ENCODE measurements at regions not wholly inside any gene's neighbourhood (a gene's known extent, or its start where the extent isn't known, plus 50 kb on each side); places are given as distances from the start of the nearest gene placed in this dataset.

DNA sequence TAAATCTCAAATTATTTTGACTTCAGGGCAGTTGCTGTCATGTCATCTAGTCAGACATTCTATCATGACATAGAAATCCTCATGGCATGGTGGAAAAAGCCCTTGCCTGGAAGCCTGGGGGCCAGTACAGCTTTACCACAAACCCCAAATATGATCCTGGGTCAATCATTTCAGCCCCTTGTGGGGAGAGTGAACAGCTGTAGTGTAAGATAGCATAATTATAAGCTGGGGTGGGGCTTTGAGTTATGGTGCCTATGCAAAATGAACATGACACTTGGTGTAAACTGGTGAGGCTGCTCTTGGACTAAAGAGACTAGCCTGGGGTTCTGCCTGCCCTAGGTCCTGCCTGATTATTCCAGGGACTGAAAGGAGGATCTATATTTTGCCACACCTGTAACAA, 207.7 kb upstream of the DDHD1 start:
- TF ChIP-seq, protein P1, sequence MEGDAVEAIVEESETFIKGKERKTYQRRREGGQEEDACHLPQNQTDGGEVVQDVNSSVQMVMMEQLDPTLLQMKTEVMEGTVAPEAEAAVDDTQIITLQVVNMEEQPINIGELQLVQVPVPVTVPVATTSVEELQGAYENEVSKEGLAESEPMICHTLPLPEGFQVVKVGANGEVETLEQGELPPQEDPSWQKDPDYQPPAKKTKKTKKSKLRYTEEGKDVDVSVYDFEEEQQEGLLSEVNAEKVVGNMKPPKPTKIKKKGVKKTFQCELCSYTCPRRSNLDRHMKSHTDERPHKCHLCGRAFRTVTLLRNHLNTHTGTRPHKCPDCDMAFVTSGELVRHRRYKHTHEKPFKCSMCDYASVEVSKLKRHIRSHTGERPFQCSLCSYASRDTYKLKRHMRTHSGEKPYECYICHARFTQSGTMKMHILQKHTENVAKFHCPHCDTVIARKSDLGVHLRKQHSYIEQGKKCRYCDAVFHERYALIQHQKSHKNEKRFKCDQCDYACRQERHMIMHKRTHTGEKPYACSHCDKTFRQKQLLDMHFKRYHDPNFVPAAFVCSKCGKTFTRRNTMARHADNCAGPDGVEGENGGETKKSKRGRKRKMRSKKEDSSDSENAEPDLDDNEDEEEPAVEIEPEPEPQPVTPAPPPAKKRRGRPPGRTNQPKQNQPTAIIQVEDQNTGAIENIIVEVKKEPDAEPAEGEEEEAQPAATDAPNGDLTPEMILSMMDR (optimal IDR thresholded peaks at IDR 0.05 in 1 of 3, IDR thresholded peaks at IDR 0.05 in 1 of 3, conservative IDR thresholded peaks at IDR 0.05 in 1 of 3; ENCODE audit: extremely low read depth in 1 of 3, insufficient read depth in 2 of 3, low read length in 3 of 3) = no peak
- TF ChIP-seq EZH2 (IDR thresholded peaks at IDR 0.05; ENCODE audit: low read length) = no peak

Data from keratinocyte (primary cell).